ENCODE measurements at regions not wholly inside any gene's neighbourhood (a gene's known extent, or its start where the extent isn't known, plus 50 kb on each side); places are given as distances from the start of the nearest gene placed in this dataset.

GRCh38 chr4:11889099-11889498 lies 460.4 kb upstream of the HS3ST1 start:
- TF ChIP-seq, protein P1, sequence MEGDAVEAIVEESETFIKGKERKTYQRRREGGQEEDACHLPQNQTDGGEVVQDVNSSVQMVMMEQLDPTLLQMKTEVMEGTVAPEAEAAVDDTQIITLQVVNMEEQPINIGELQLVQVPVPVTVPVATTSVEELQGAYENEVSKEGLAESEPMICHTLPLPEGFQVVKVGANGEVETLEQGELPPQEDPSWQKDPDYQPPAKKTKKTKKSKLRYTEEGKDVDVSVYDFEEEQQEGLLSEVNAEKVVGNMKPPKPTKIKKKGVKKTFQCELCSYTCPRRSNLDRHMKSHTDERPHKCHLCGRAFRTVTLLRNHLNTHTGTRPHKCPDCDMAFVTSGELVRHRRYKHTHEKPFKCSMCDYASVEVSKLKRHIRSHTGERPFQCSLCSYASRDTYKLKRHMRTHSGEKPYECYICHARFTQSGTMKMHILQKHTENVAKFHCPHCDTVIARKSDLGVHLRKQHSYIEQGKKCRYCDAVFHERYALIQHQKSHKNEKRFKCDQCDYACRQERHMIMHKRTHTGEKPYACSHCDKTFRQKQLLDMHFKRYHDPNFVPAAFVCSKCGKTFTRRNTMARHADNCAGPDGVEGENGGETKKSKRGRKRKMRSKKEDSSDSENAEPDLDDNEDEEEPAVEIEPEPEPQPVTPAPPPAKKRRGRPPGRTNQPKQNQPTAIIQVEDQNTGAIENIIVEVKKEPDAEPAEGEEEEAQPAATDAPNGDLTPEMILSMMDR (conservative IDR thresholded peaks at IDR 0.05; ENCODE audit: low read depth, low read length): no peak
- no peak for DNase-seq (ENCODE audit: low read depth)
- no peak overlapping the region for H3K4me3 ChIP-seq (ENCODE audit: low read depth, low read length)

- TF ChIP-seq, protein P1 (conservative IDR thresholded peaks at IDR 0.05; ENCODE audit: low read depth, low read length): no peak
- no peak for DNase-seq (ENCODE audit: low read depth)
- no peak overlapping the region for H3K4me3 ChIP-seq (ENCODE audit: low read depth, low read length)
Measured at GRCh38 chr4:11881947-11882346, 453.3 kb upstream of the HS3ST1 start.

DNA sequence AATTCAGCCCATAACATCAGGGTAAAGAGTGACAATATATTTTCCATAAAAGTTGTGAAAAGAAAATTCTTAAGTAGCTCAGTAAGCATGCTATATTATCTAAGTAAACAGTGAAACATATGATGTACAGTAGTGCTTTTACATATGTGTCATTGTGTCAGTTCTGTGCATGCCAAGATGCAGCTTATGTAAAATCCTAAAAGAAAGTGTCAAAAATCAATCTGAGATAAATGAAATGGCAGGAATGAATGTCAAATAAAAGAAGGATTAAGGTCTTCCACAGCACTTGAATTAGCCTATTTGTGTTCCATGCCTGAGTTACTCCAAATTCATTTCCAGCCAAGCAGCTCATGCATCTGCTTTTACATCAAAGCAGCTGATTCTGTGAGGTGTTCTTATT lies 452.7 kb upstream of the HS3ST1 start:
- no peak overlapping the region for H3K4me3 ChIP-seq (ENCODE audit: low read depth, low read length)
- no peak for DNase-seq (ENCODE audit: low read depth)
- TF ChIP-seq, protein P1 (conservative IDR thresholded peaks at IDR 0.05; ENCODE audit: low read depth, low read length): no peak

GRCh38 chr4:11878241-11878640 lies 449.5 kb upstream of the HS3ST1 start:
- DNase-seq (ENCODE audit: low read depth): no peak
- no peak overlapping the region for H3K4me3 ChIP-seq (ENCODE audit: low read depth, low read length)
- TF ChIP-seq, protein P1 (conservative IDR thresholded peaks at IDR 0.05; ENCODE audit: low read depth, low read length): no peak

GRCh38 chr4:11876104-11876503 lies 447.4 kb upstream of the HS3ST1 start:
- TF ChIP-seq, protein P1 (conservative IDR thresholded peaks at IDR 0.05; ENCODE audit: low read depth, low read length): no peak
- no peak overlapping the region for H3K4me3 ChIP-seq (ENCODE audit: low read depth, low read length)
- no peak for DNase-seq (ENCODE audit: low read depth)

DNA sequence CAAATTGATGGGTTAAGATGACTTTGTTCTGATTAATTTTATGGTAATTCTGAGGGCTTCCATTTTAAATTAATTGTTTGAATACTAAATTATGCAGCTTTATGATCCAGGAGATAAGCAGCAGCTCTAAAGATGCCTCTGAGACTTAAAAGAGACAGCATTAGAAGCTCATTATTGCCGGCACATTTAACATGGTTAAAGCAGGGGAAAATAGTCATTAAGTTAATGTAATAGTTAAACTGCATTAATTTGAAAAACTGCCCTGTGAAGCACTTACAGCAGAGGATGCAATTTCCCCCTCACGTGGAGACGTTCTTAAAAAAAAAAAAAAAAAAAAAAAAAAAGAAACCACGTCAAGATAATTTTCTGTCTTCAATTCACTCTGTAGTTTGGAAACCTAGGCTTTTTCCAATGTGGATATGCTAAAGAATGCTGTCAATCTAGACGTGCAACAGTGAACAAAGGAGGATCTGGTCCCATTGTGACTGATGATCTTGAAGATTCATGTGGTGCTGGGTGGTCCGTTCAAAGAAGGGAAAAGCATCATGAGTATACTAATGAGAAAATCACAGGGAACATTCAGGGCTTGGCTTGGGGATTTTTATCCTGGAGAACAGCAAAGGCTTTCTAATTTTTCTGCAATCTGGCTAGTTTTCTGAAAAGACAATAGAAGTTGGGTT lies 440.6 kb upstream of the HS3ST1 start:
- H3K4me3 ChIP-seq (ENCODE audit: low read depth, low read length): no peak overlapping the region
- TF ChIP-seq, protein P1 (conservative IDR thresholded peaks at IDR 0.05; ENCODE audit: low read depth, low read length): no peak
- no peak for DNase-seq (ENCODE audit: low read depth)

GRCh38 chr4:11866391-11866790 lies 437.7 kb upstream of the HS3ST1 start:
- no peak overlapping the region for H3K4me3 ChIP-seq (ENCODE audit: low read depth, low read length)
- no peak for DNase-seq (ENCODE audit: low read depth)
- TF ChIP-seq, protein P1 (conservative IDR thresholded peaks at IDR 0.05; ENCODE audit: low read depth, low read length): no peak
